SJCRH30 (cell line): ENCODE measurements at regions not wholly inside any gene's neighbourhood (a gene's known extent, or its start where the extent isn't known, plus 50 kb on each side); places are given as distances from the start of the nearest gene placed in this dataset.
"Not testable (repeated sequence)": the region's sequence is repeated elsewhere in the genome, so short reads cannot be mapped to it uniquely, and the experiment has no call there.

Experiments
- DNase-seq, 2 experiments: peaks; one replicate each; pipeline ENCODE4 v3.0.0-alpha.2; 2015 to 2020
- H3K27ac ChIP-seq: fragments of 250-450 bp; sonication (Bioruptor Pico); 2 replicates; pipeline ENCODE4 v1.5.1; 2020; ENCODE audit warnings: mild to moderate bottlenecking, moderate library complexity
- H3K27me3 ChIP-seq: fragments of 250-450 bp; sonication (Bioruptor Pico); 2 replicates; pipeline ENCODE4 v1.5.1; 2020; ENCODE audit warnings: mild to moderate bottlenecking, moderate library complexity
- H3K36me3 ChIP-seq: fragments of 250-450 bp; sonication (Bioruptor Pico); 2 replicates; pipeline ENCODE4 v1.5.1; 2020; ENCODE audit warnings: mild to moderate bottlenecking, moderate library complexity
- H3K4me1 ChIP-seq: fragments of 250-450 bp; sonication (Bioruptor Pico); 2 replicates; pipeline ENCODE4 v1.5.1; 2020; ENCODE audit warnings: mild to moderate bottlenecking, moderate library complexity
- H3K4me3 ChIP-seq: fragments of 250-450 bp; sonication (Bioruptor Pico); 2 replicates; pipeline ENCODE4 v1.5.1; 2020; ENCODE audit warnings: mild to moderate bottlenecking, moderate library complexity
- H3K9me3 ChIP-seq: fragments of 250-450 bp; sonication (Bioruptor Pico); replicated peaks from 2 replicates; pipeline ENCODE4 v1.5.1; 2020; ENCODE audit warnings: mild to moderate bottlenecking, moderate library complexity

DNA sequence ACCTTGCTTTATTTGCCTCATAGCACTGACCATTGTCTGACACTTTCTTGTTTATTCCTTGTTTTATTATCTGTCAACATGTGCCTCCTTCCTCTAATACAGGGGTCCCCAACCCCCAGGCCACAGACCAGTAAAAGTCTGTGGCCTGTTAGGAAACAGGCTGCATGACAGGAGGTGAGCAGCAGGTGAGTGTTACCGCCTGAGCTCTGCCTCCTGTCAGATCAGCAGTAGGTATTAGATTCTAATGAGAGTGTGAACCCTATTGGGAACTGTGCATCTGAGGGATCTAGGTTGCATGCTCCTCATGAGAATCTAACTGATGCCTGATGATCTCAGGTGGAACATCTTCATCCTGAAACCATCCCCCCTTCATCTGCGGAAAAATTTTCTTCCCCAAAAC, 228.0 kb downstream of the HINT1 start:
- no peaks in the 10 kb centered on the region for H3K27me3 ChIP-seq
- no peak overlapping the region for H3K27ac ChIP-seq
- no peaks in the 10 kb centered on the region for H3K4me1 ChIP-seq
- no peak overlapping the region for H3K4me3 ChIP-seq
- no peaks in the 10 kb centered on the region for H3K9me3 ChIP-seq
- DNase-seq = no peak
- no peaks in the 10 kb centered on the region for H3K36me3 ChIP-seq

DNA sequence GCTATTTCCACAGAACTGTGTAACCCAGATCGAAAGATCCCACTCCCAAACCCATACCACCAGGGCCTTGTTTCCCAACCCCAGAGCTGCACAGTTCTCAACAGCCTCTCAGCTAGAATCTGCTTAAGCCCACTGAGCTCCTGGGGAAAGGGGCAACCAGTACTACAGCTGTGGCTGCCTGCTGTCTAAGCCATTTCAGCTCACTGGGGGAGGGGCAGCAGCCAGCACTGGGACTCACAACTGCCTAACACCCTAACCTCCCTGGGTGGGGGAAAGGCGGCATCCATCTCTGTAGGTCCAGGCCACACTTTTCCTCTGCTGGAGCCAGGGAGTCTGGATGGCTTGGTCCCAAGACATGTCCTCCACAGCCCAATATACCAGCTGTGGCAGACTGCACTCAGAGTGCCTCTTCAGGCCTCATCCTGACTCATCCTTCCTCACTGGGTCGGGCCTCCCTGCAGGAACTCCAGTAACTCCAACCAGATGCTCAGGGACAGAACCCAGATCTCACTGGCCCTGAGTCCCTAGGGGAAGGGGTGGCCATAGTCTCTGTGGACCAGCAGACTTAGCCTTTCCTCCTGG, 241.4 kb downstream of the HINT1 start:
- Histone ChIP-seq H3K27me3 (no peaks in the 10 kb centered on the region), H3K9me3 (no peaks in the 10 kb centered on the region), H3K36me3 (no peaks in the 10 kb centered on the region), H3K4me1 (no peaks in the 10 kb centered on the region), H3K27ac (no peak overlapping the region), H3K4me3 (no peak overlapping the region)
- DNase-seq = no peak

DNA sequence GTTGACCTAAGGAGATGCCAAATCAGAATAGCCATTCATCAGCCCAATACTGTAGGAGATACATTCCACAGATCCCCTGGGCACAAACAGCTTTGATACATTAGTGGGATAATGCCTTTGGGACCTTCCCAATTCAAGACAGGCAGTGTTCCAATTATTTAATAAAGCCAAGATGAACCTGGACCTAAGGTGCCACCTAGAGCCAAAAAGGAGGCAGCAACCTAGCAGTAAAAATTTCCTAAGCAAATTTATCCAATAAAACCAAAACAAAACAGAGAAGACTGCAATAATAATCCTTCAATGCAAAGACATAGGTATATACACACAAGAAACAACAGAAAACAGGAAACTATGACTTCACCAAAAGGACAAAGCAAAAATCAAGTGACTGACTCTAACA, 253.0 kb downstream of the HINT1 start:
- Histone ChIP-seq H3K27me3 (peaks cover 2% of the 10 kb centered on the region; the same call in 1 of the 2 replicates), H3K36me3 (no peaks in the 10 kb centered on the region), H3K27ac (no peak overlapping the region), H3K4me1 (no peaks in the 10 kb centered on the region), H3K9me3 (no peaks in the 10 kb centered on the region), H3K4me3 (no peak overlapping the region)
- DNase-seq = no peak

DNA sequence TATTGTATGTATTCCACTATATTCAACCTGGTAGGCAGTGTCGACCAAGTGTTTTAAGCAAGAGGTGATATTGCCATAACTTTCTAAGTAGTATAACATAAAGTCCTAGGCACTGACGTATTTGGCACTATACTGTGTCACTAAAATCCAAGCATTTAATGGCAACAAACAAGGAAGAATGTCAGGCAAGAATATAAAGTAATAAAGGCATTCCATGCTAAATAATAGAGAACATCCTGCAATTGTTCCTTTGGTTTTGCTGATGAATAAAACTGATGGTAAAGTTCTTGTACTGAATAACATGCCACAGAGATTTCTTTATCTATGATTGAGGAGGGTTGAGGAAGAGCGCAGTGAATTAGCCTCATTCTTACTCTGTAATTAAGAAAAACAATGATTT, 256.9 kb downstream of the HINT1 start:
- no peak for DNase-seq
- no peaks in the 10 kb centered on the region for H3K4me1 ChIP-seq
- no peak overlapping the region for H3K27ac ChIP-seq
- no peaks in the 10 kb centered on the region for H3K36me3 ChIP-seq
- H3K27me3 ChIP-seq = peaks cover 2% of the 10 kb centered on the region; the same call in 1 of the 2 replicates
- H3K9me3 ChIP-seq = no peaks in the 10 kb centered on the region
- no peak overlapping the region for H3K4me3 ChIP-seq

DNA sequence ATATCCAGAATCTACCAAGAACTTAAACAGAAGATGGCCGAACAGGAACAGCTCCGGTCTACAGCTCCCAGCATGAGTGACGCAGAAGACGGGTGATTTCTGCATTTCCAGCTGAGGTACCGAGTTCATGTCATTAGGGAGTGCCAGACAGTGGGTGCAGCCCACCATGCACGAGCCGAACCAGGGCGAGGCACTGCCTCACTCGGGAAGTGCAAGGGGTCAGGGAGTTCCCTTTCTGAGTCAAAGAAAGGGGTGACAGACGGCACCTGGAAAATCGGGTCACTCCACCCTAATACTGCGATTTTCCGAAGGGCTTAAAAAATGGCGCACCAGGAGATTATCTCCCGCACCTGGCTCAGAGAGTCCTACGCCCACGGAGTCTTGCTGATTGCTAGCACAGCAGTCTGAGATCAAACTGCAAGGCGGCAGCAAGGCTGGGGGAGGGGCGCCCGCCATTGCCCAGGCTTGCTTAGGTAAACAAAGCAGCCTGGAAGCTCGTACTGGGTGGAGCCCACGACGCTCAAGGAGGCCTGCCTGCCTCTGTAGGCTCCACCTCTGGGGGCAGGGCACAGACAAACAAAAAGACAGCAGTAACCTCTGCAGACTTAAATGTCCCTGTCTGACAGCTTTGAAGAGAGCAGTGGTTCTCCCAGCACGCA, 267.4 kb downstream of the HINT1 start:
- not testable (repeated sequence) for H3K27me3 ChIP-seq, H3K27ac ChIP-seq, H3K36me3 ChIP-seq, H3K4me1 ChIP-seq, H3K9me3 ChIP-seq
- peak overlapping the region; percentile 62 for H3K4me3 ChIP-seq
- DNase-seq = peak; percentile 19 to 31

DNA sequence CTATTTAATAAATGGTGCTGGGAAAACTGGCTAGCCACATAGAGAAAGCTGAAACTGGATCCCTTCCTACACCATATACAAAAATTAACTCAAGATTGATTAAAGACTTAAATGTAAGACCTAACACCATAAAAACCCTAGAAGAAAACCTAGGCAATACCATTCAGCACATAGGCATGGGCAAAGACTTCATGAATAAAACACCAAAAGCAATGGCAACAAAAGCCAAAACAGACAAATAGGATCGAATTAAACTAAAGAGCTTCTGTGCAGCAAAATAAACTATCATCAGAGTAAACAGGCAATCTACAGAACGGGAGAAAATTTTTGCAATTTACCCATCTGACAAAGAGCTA, 267.9 kb downstream of the HINT1 start:
- not testable (repeated sequence) for H3K9me3 ChIP-seq, H3K4me1 ChIP-seq, H3K27ac ChIP-seq, DNase-seq, H3K27me3 ChIP-seq, H3K36me3 ChIP-seq
- peak overlapping the region; percentile 62 for H3K4me3 ChIP-seq

DNA sequence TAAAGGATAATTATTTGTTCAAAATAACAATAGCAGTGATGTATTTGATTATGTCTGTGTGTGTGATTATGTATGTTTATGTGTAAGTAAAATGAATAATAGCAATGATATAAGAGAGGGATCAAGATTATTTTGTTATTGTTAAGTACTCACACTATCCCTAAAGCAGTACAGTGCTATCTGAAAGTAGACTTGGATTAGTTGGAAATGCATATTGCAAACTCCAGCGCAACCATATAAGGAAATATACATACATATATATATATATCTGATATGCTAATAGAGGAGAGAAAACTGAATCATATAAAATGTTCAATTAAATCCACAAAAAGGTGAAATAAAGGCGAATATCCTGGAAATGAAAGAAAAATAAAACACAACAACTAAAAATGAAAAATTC, 268.4 kb downstream of the HINT1 start:
- no peak for DNase-seq
- no peaks in the 10 kb centered on the region for H3K27me3 ChIP-seq
- H3K4me1 ChIP-seq = no peaks in the 10 kb centered on the region
- no peak overlapping the region for H3K4me3 ChIP-seq
- H3K27ac ChIP-seq = no peak overlapping the region
- 0 out of 2 replicates have a peak, but pooled peaks cover 5% of the 10 kb centered on the region for H3K9me3 ChIP-seq
- H3K36me3 ChIP-seq = no peaks in the 10 kb centered on the region

DNA sequence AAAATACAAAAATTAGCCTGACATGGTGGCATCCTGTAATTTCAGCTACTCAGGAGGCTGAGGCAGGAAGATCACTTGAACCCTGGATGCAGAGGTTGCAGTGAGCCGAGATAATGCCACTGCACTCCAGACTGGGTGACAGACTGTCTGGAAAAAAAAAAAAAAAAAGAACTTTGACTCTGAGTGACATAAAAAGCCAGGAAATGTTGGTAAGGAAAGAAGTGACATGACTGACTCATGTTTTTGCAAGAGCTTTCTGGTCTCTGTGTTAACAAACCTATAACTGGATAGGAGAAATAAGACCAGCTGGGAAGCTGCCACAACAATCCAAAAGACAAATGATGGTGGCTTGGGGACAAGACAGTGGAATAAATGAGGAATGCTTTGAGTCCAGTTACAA, 272.1 kb downstream of the HINT1 start:
- Histone ChIP-seq H3K36me3 (no peaks in the 10 kb centered on the region), H3K4me1 (no peaks in the 10 kb centered on the region), H3K9me3 (0 out of 2 replicates have a peak, but pooled peaks cover 7% of the 10 kb centered on the region), H3K27me3 (no peaks in the 10 kb centered on the region), H3K27ac (no peak overlapping the region), H3K4me3 (no peak overlapping the region)
- DNase-seq = no peak

DNA sequence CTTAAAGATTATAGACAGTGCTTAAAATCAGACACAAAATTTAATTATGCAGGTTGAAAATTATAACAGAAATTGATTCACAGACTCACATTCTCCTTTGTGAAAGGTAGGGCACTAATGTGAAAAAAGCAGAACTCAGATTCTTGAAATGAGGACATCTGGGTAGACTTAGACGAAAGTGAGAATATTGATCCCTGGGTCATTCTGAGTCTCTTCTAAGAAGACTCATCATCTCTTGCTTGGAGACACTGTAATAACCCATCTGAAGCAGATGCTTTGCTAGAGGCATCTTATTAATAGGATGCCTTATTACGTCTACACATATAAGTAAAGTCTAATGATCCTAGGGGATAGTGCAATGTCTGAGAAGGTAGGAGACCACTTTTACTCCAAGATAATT, 274.4 kb downstream of the HINT1 start:
- no peaks in the 10 kb centered on the region for H3K27me3 ChIP-seq

DNA sequence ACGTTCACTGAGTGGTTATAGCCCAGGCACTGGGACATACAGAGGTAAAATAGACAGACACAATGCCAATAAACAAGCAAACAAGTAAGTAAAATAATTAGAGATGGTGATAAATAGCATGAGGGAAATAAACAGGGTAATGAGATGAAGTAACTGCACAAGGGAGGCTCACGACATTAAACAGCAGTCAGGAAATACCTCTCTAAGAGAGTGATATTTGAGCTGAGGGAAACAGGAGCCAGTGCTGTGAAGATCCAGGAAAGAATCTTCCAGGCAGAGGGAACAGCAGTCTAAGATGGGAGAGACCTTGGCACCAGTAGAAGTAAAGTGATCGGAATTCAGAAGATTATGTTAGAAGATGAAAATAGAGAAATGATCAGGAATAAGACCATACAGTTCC, 279.4 kb downstream of the HINT1 start:
- H3K4me3 ChIP-seq = no peak overlapping the region
- H3K27ac ChIP-seq = no peak overlapping the region
- no peaks in the 10 kb centered on the region for H3K27me3 ChIP-seq
- no peak for DNase-seq
- no peaks in the 10 kb centered on the region for H3K36me3 ChIP-seq
- H3K9me3 ChIP-seq = no peaks in the 10 kb centered on the region
- no peaks in the 10 kb centered on the region for H3K4me1 ChIP-seq

More for the DNA sequence above, 274.4 kb downstream of the HINT1 start:
- Histone ChIP-seq H3K27ac (no peak overlapping the region), H3K4me3 (no peak overlapping the region), H3K36me3 (no peaks in the 10 kb centered on the region), H3K9me3 (0 out of 2 replicates have a peak, but pooled peaks cover 5% of the 10 kb centered on the region), H3K4me1 (no peaks in the 10 kb centered on the region)
- no peak for DNase-seq

DNA sequence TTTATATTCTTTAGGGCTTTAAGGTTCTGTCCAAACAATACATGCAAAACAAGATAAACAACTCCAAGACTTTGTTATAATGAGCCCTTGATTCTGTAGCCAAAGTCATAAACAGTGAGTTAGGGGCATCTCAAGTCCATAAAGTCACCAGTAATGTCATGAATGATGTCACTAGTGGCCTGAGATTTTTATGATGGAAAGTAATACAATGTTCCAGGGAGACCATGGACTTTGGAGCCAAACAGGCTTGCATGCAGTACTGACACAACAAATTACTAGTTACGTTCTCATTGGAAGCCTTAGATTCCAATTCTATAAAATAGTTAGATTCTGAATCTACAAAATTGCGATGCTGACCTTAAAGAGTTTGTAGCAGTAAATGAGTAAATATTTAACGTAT, 280.0 kb downstream of the HINT1 start:
- no peaks in the 10 kb centered on the region for H3K27me3 ChIP-seq
- H3K4me1 ChIP-seq = no peaks in the 10 kb centered on the region
- H3K9me3 ChIP-seq = no peaks in the 10 kb centered on the region
- no peaks in the 10 kb centered on the region for H3K36me3 ChIP-seq
- no peak overlapping the region for H3K4me3 ChIP-seq
- no peak for DNase-seq
- no peak overlapping the region for H3K27ac ChIP-seq

DNA sequence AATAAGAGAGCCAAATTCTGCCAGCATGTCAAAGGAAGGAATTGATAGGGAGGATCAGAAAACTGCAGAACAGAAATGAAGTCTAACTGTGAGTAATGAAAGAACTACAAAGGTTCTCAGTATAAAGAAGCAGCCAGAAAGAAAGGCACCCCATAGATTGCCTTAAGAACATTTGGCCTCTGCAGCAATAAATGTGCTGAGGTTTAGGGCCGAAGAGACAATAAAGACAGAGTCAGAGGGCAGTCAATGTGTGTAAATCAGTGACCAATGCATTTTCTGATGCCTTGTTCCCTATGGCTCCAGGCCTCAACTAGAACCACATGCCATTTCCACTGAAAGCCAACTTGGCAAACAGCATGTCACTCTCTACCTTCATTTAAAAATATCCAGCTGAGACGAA, 281.0 kb downstream of the HINT1 start:
- no peak for DNase-seq
- Histone ChIP-seq H3K4me3 (no peak overlapping the region), H3K9me3 (no peaks in the 10 kb centered on the region), H3K36me3 (no peaks in the 10 kb centered on the region), H3K27me3 (no peaks in the 10 kb centered on the region), H3K4me1 (no peaks in the 10 kb centered on the region), H3K27ac (no peak overlapping the region)

DNA sequence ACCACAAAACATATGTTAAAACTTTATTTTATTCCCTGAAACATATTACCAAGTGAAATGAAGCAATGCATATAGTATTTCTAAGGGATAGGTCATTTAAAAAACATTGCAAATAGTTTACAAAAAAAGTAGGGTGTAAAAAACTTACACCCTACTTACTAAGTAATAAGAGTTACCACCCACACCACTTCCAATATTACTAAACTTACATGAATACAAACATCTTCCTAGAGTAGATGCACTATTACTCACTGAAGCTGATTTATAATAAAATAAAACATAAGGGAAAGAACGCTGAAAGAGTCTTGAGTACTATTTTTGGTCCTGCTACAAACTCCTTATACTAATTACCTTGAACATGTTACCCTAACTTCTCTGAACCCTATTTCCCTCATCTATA, 289.4 kb downstream of the HINT1 start:
- no peaks in the 10 kb centered on the region for H3K27me3 ChIP-seq
- H3K4me1 ChIP-seq = no peaks in the 10 kb centered on the region
- DNase-seq = no peak
- no peaks in the 10 kb centered on the region for H3K36me3 ChIP-seq
- H3K4me3 ChIP-seq = no peak overlapping the region
- H3K27ac ChIP-seq = no peak overlapping the region
- no peaks in the 10 kb centered on the region for H3K9me3 ChIP-seq

DNA sequence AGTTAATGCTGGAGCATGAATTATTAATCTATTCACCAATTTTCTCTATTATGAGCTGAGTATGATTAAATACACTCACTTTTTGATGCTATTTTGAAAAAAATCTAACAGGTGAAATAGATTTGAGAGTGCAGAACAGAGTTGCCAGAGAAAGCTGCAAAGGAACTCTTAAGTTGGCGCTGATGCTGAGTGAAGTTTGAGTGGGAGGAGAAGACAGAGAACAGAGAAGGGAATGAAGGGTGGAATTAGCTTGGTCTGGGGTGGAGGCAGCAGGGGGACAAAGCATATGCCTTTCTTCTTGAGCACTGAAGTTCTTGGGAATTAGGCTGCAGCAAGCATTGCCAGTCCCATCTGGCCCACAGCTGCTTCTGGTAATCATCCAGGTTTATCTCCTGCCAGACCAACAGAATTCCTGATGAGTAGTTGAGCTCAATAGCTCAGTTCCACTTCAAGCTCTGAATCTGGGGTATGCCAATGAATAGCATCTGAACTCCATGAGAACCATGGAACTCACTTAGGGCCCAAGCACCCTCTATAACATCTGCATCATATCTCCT, 290.1 kb downstream of the HINT1 start:
- H3K27me3 ChIP-seq = no peaks in the 10 kb centered on the region
- no peaks in the 10 kb centered on the region for H3K4me1 ChIP-seq
- no peak overlapping the region for H3K4me3 ChIP-seq
- H3K9me3 ChIP-seq = no peaks in the 10 kb centered on the region
- H3K36me3 ChIP-seq = no peaks in the 10 kb centered on the region
- peak in 1 of 2 experiments; percentile 6 for DNase-seq
- no peak overlapping the region for H3K27ac ChIP-seq

DNA sequence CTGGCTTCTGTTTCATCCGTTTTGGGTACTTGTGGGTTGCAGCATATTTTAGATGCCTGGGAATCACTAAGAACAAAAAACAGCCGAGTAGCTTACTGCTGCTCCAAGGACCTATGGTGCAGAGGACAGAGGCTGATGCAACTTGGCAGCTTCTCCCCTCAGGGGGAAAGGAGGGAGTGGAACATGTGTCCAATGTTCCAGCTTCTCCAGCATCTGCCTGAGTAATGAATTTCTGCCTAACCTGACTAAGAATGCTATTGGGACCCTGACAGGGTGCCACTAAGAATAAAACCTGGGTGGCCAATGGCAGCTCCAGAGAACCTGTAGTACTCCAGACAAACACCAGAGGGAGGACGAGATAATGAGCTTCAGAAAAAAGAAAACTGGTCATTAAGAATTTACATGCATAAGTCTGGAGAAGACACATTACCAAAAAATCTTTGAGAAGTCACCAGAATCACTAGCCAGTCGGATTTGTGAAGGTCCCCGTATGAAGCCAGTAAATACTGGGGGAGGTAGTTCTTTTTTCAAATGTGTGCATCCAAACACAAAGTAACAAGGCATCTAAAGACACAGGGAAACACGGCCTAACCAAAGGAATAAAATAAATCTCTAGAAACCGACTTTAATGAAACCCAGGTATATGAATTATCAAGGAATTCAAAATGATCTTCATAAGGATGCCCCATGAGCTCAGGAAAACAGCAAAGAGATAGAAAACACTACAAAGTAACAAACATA, 293.5 kb downstream of the HINT1 start:
- no peaks in the 10 kb centered on the region for H3K9me3 ChIP-seq
- H3K4me3 ChIP-seq = no peak overlapping the region
- H3K27ac ChIP-seq = no peak overlapping the region
- no peaks in the 10 kb centered on the region for H3K27me3 ChIP-seq
- peak; percentile 6 to 59 for DNase-seq
- H3K36me3 ChIP-seq = no peaks in the 10 kb centered on the region
- H3K4me1 ChIP-seq = no peaks in the 10 kb centered on the region
